Neural cell (in vitro differentiated cells): ENCODE measurements at regions not wholly inside any gene's neighbourhood (a gene's known extent, or its start where the extent isn't known, plus 50 kb on each side); places are given as distances from the start of the nearest gene placed in this dataset.

Source experiments
- H2AFZ ChIP-seq: fragments of 200-600, 300-800 bp; sonication (generic), shearing (Covaris generic); 2 replicates; pipeline ENCODE4 v1.6.0; 2014; ENCODE audit warnings: low read depth, mild to moderate bottlenecking, antibody characterized with exemption, low read length, moderate library complexity
- H3F3A ChIP-seq: fragments of 200-600 bp; shearing (Covaris generic); 2 replicates; pipeline ENCODE4 v1.6.1; 2016; ENCODE audit warnings: mild to moderate bottlenecking, moderate library complexity, mixed read lengths, antibody characterized with exemption, low read length; ENCODE audit not compliant: insufficient read depth, poor library complexity, severe bottlenecking
- H3K27ac ChIP-seq: fragments of 200-600, 300-800 bp; sonication (generic), shearing (Covaris generic); 2 replicates; pipeline ENCODE4 v1.5.1; 2014; ENCODE audit warnings: mild to moderate bottlenecking, low read length, moderate library complexity
- H3K27me3 ChIP-seq: fragments of 300-800, 200-600 bp; sonication (generic), shearing (Covaris generic); 2 replicates; pipeline ENCODE4 v1.6.0; 2014; ENCODE audit warnings: mild to moderate bottlenecking, low read depth, low read length, moderate library complexity; ENCODE audit not compliant: insufficient read depth
- H3K36me3 ChIP-seq: fragments of 300-800, 200-600 bp; sonication (generic), shearing (Covaris generic); 2 replicates; pipeline ENCODE4 v1.5.1; 2014; ENCODE audit warnings: mild to moderate bottlenecking, antibody characterized with exemption, low read length, moderate library complexity; ENCODE audit not compliant: insufficient read depth
- H3K4me2 ChIP-seq: fragments of 300-800, 200-600 bp; sonication (generic), shearing (Covaris generic); 2 replicates; pipeline ENCODE4 v1.6.0; 2014; ENCODE audit warnings: mild to moderate bottlenecking, low read length
- H3K4me3 ChIP-seq: fragments of 300-800, 200-600 bp; sonication (generic), shearing (Covaris generic); 2 replicates; pipeline ENCODE4 v1.5.1; 2014; ENCODE audit warnings: mild to moderate bottlenecking, low read length, moderate library complexity
- H3K79me2 ChIP-seq: fragments of 200-600 bp; shearing (Covaris generic); replicated peaks from 2 replicates; pipeline ENCODE4 v1.6.0; 2014; ENCODE audit warnings: mild to moderate bottlenecking, low read length, moderate library complexity; ENCODE audit not compliant: insufficient read depth
- H3K9ac ChIP-seq: fragments of 300-800, 200-600 bp; sonication (generic), shearing (Covaris generic); 2 replicates; pipeline ENCODE4 v1.6.1; 2016; ENCODE audit warnings: mild to moderate bottlenecking, low read length, mixed read lengths
- H3K9me2 ChIP-seq: fragments of 200-600 bp; shearing (Covaris generic); 2 replicates; pipeline ENCODE4 v1.6.1; 2016; ENCODE audit warnings: mild to moderate bottlenecking, low read length, mixed read lengths; ENCODE audit not compliant: insufficient read depth
- H3K9me3 ChIP-seq: fragments of 200-600, 300-800 bp; sonication (generic), shearing (Covaris generic); 2 replicates; pipeline ENCODE4 v1.6.1; 2016; ENCODE audit warnings: mild to moderate bottlenecking, mixed run types, low read length, moderate library complexity, mixed read lengths
- H4K20me1 ChIP-seq: fragments of 200-600 bp; shearing (Covaris generic); 2 replicates; pipeline ENCODE4 v1.6.1; 2016; ENCODE audit warnings: mild to moderate bottlenecking, mixed run types; ENCODE audit not compliant: insufficient read depth
- CTCF ChIP-seq: fragments of 450-650 bp; IDR thresholded peaks from 2 replicates; pipeline ENCODE4 v1.5.1; 2014; ENCODE audit warnings: antibody characterized with exemption, mild to moderate bottlenecking, moderate library complexity; ENCODE audit not compliant: poor library complexity, severe bottlenecking
- EP300 ChIP-seq: fragments of 450-650 bp; conservative IDR thresholded peaks from 2 replicates; pipeline ENCODE4 v1.6.1; 2014; ENCODE audit warnings: antibody characterized with exemption, mild to moderate bottlenecking, moderate library complexity; ENCODE audit not compliant: poor library complexity, severe bottlenecking
- EZH2 ChIP-seq: fragments of 200-600, 300-800 bp; shearing (Covaris generic), sonication (generic); IDR thresholded peaks from 2 replicates; pipeline ENCODE4 v1.6.1; 2014; ENCODE audit warnings: antibody characterized with exemption, low read length, borderline replicate concordance, mild to moderate bottlenecking; ENCODE audit not compliant: insufficient read depth, poor library complexity, severe bottlenecking
- MXI1 ChIP-seq: fragments of 450-650 bp; conservative IDR thresholded peaks from 2 replicates; pipeline ENCODE4 v1.6.1; 2014; ENCODE audit warnings: antibody characterized with exemption, mild to moderate bottlenecking; ENCODE audit not compliant: poor library complexity, severe bottlenecking
- POLR2AphosphoS5 ChIP-seq: IDR thresholded peaks from 2 replicates; pipeline ENCODE4 v1.6.1; 2012
- RAD21 ChIP-seq: fragments of 450-650 bp; conservative IDR thresholded peaks from 2 replicates; pipeline ENCODE4 v1.6.1; 2014; ENCODE audit warnings: antibody characterized with exemption, mild to moderate bottlenecking, moderate library complexity
- REST ChIP-seq: IDR thresholded peaks from 2 replicates; pipeline ENCODE4 v1.6.1; 2012; ENCODE audit warnings: borderline replicate concordance
- SMC3 ChIP-seq: fragments of 450-650 bp; conservative IDR thresholded peaks from 2 replicates; pipeline ENCODE4 v1.6.1; 2014; ENCODE audit warnings: antibody characterized with exemption, mild to moderate bottlenecking, moderate library complexity; ENCODE audit not compliant: poor library complexity
- TAF1 ChIP-seq: IDR thresholded peaks from 2 replicates; pipeline ENCODE4 v1.6.1; 2012; ENCODE audit warnings: low read depth

- TF ChIP-seq TAF1 (no peak), CTCF (peak; percentile 64), RAD21 (peak; percentile 20), EP300 (no peak)
- Histone ChIP-seq H3K36me3 (no peaks in the 10 kb centered on the region), H2AFZ (no peak overlapping the region), H3K27me3 (no peaks in the 10 kb centered on the region), H3K4me2 (no peak overlapping the region), H3K79me2 (peaks cover 4% of the 10 kb centered on the region), H3K9ac (no peak overlapping the region), H3F3A (peaks cover 10% of the 10 kb centered on the region), H4K20me1 (no peaks in the 10 kb centered on the region), H3K4me3 (no peak overlapping the region), H3K9me2 (no peaks in the 10 kb centered on the region), H3K9me3 (no peaks in the 10 kb centered on the region), H3K27ac (no peak overlapping the region)
These were observed 89.0 kb upstream of the MAP1B start for GRCh38 chr5:72018143-72018803.

- no peak overlapping the region for H3K4me3 ChIP-seq
- peak overlapping the region; percentile 25 for H3K27ac ChIP-seq
- H3K4me2 ChIP-seq: no peak overlapping the region
- H3F3A ChIP-seq: peaks cover 2% of the 10 kb centered on the region
- no peaks in the 10 kb centered on the region for H4K20me1 ChIP-seq
- H3K9me2 ChIP-seq: no peaks in the 10 kb centered on the region
- H3K79me2 ChIP-seq: no peaks in the 10 kb centered on the region
- H3K36me3 ChIP-seq: no peaks in the 10 kb centered on the region
- no peak overlapping the region for H3K9ac ChIP-seq
- no peak overlapping the region for H2AFZ ChIP-seq
- no peaks in the 10 kb centered on the region for H3K27me3 ChIP-seq
- TF ChIP-seq EP300 (no peak), SMC3 (no peak), TAF1 (peak; percentile 13), REST (no peak), EZH2 (no peak), MXI1 (no peak), RAD21 (no peak), POLR2AphosphoS5 (no peak)
- no peaks in the 10 kb centered on the region for H3K9me3 ChIP-seq
These were observed 86.9 kb upstream of the MAP1B start for GRCh38 chr5:72020161-72020983.
